K562 (cell line): ENCODE measurements at regions not wholly inside any gene's neighbourhood (a gene's known extent, or its start where the extent isn't known, plus 50 kb on each side); places are given as distances from the start of the nearest gene placed in this dataset.

Experiments used
- BCLAF1 ChIP-seq, 2 experiments: fragments of 450-650 bp in 1 of 2; IDR thresholded peaks; 2 replicates each; pipeline ENCODE4 v1.6.1; 2011 to 2017; ENCODE audit warnings: low read depth in 2 of 2, antibody characterized with exemption in 1 of 2, borderline replicate concordance in 1 of 2, low read length in 1 of 2, mild to moderate bottlenecking in 1 of 2, mixed read lengths in 1 of 2; ENCODE audit not compliant: control insufficient read depth in 1 of 2
- C11orf30 ChIP-seq: fragments of 450-650 bp; IDR thresholded peaks from 2 replicates; pipeline ENCODE4 v1.6.1; 2016; ENCODE audit warnings: low read depth, mild to moderate bottlenecking
- CEBPG ChIP-seq, 3 experiments: fragments of 200-800 bp in 1 of 3; sonication (Bioruptor generic) in 1 of 3; sonication (generic) in 1 of 3; formaldehyde crosslinking in 1 of 3; IDR thresholded peaks in 2 of 3; conservative IDR thresholded peaks in 1 of 3; 2 replicates each; pipeline versions ENCODE4 v1.6.1 to v1.8.0; 2016 to 2022; ENCODE audit warnings: missing compliant biosample characterization in 2 of 3, missing genetic modification characterization in 2 of 3, mild to moderate bottlenecking in 1 of 3, missing genetic modification reagents in 1 of 3
- ELF2 ChIP-seq: fragments of 250-450 bp; sonication (Bioruptor Pico); IDR thresholded peaks from 2 replicates; pipeline ENCODE4 v1.5.0; 2021; ENCODE audit warnings: mild to moderate bottlenecking
- ETV1 ChIP-seq: fragments of 450-650 bp; conservative IDR thresholded peaks from 2 replicates; pipeline ENCODE4 v1.6.1; 2016; ENCODE audit warnings: missing genetic modification characterization, control low read depth, low read depth, missing compliant biosample characterization
- HES1 ChIP-seq: fragments of 450-650 bp; IDR thresholded peaks from 2 replicates; pipeline ENCODE4 v1.6.1; 2016; ENCODE audit warnings: low read depth, mild to moderate bottlenecking, moderate library complexity
- KAT8 ChIP-seq: fragments of 450-650 bp; IDR thresholded peaks from 2 replicates; pipeline ENCODE4 v1.6.1; 2016; ENCODE audit warnings: low read depth, mild to moderate bottlenecking
- KLF10 ChIP-seq: fragments of 250-450 bp; sonication (Bioruptor Pico); IDR thresholded peaks from 2 replicates; pipeline ENCODE4 v1.6.1; 2021; ENCODE audit warnings: matching md5 sums
- KLF13 ChIP-seq: fragments of 450-650 bp; IDR thresholded peaks from 2 replicates; pipeline ENCODE4 v1.6.1; 2016; ENCODE audit warnings: missing genetic modification characterization, low read depth, mild to moderate bottlenecking, missing compliant biosample characterization, moderate library complexity, borderline replicate concordance
- MED1 ChIP-seq: sonication (generic); formaldehyde crosslinking; IDR thresholded peaks from 2 replicates; pipeline ENCODE4 v1.8.1; 2023; ENCODE audit warnings: missing genetic modification reagents, borderline replicate concordance
- MEF2A ChIP-seq: IDR thresholded peaks from 2 replicates; pipeline ENCODE4 v1.6.1; 2011; ENCODE audit warnings: low read depth, mild to moderate bottlenecking, low read length, moderate library complexity; ENCODE audit not compliant: control insufficient read depth
- POLR2A ChIP-seq: fragments of 450-650 bp; conservative IDR thresholded peaks from 2 replicates; pipeline ENCODE4 v1.6.1; 2016
- PPARD ChIP-seq: fragments of 250-450 bp; sonication (Bioruptor Pico); IDR thresholded peaks from 2 replicates; pipeline ENCODE4 v1.8.0; 2022; ENCODE audit warnings: inconsistent platforms, mild to moderate bottlenecking, moderate library complexity
- RNF2 ChIP-seq: sonication (generic); IDR thresholded peaks from 2 replicates; pipeline ENCODE4 v1.6.1; 2016
- TAL1 ChIP-seq: fragments of 450-650 bp; IDR thresholded peaks from 2 replicates; pipeline ENCODE4 v1.6.1; 2016; ENCODE audit warnings: mild to moderate bottlenecking
- TEAD2 ChIP-seq: fragments of 450-650 bp; IDR thresholded peaks from 2 replicates; pipeline ENCODE4 v1.6.1; 2016; ENCODE audit warnings: missing genetic modification characterization, control low read depth, missing compliant biosample characterization
- ZBTB26 ChIP-seq: fragments of 450-650 bp; formaldehyde crosslinking; IDR thresholded peaks from 2 replicates; pipeline ENCODE4 v1.4.0; 2022; ENCODE audit warnings: missing genetic modification characterization
- ZC3H11A ChIP-seq: IDR thresholded peaks from 2 replicates; pipeline ENCODE4 v1.6.1; 2012; ENCODE audit warnings: low read depth, low read length, improper control_type of control experiment
- ZNF263 ChIP-seq: sonication (generic); formaldehyde crosslinking; IDR thresholded peaks from 2 replicates; pipeline ENCODE4 v1.8.0; 2022; ENCODE audit warnings: mild to moderate bottlenecking, missing genetic modification reagents, borderline replicate concordance
- ZNF274 ChIP-seq: IDR thresholded peaks from 2 replicates; pipeline ENCODE4 v1.6.1; 2011; ENCODE audit warnings: low read depth, mild to moderate bottlenecking, low read length, moderate library complexity, borderline replicate concordance
- ZNF280A ChIP-seq: fragments of 450-650 bp; IDR thresholded peaks from 2 replicates; pipeline ENCODE4 v1.6.1; 2018; ENCODE audit warnings: mild to moderate bottlenecking, low read depth; ENCODE audit not compliant: partially characterized antibody

GRCh38 chr20:53739799-53740785 is 146.5 kb upstream of the ZNF217 start (continued):
- TF ChIP-seq TEAD2 (tag) (0 out of 2 replicates have a peak, but pooled peaks have one; percentile 20), ZC3H11A (no peak), POLR2A (peak; percentile 48), ZNF263 (no peak), ETV1 (0 out of 2 replicates have a peak, but pooled peaks have one; percentile 6), C11orf30 (no peak), MED1 (CRISPR knock-in tag) (no peak), BCLAF1 (IDR thresholded peaks at IDR 0.05; ENCODE audit: borderline replicate concordance in 1 of 2, control insufficient read depth in 1 of 2, low read depth in 2 of 2, low read length in 1 of 2) (peak in 1 of 2 experiments; percentile 58; a peak in 1 of 4 replicates), PPARD (CRISPR knock-in tag) (no peak), RNF2 (0 out of 2 replicates have a peak, but pooled peaks have one; percentile 26), ZBTB26 (CRISPR knock-in tag) (peak; percentile 46; the same call in 1 of the 2 replicates), ELF2 (no peak), KAT8 (no peak), KLF10 (CRISPR knock-in tag) (no peak), MEF2A (no peak), ZNF280A (no peak), TAL1 (peak; percentile 10; the same call in 1 of the 2 replicates), HES1 (no peak), KLF13 (no peak), ZNF274 (no peak), CEBPG (CRISPR knock-in tag; IDR thresholded peaks at IDR 0.05) (no peak), CEBPG (tag; conservative IDR thresholded peaks at IDR 0.05 in 1 of 2, IDR thresholded peaks at IDR 0.05 in 1 of 2) (peak in 1 of 2 experiments; percentile 47; a peak in 2 of 4 replicates)
